ENCODE measurements at regions not wholly inside any gene's neighbourhood (a gene's known extent, or its start where the extent isn't known, plus 50 kb on each side); places are given as distances from the start of the nearest gene placed in this dataset.

GRCh38 chr4:167581449-167581965, 347.2 kb upstream of the SPOCK3 start:
- POLR2A ChIA-PET = no interaction called here
- CTCF ChIA-PET (ENCODE audit: low intra/inter-chr PET ratio, low total read pairs) = no interaction called here
- no peaks in the 10 kb centered on the region for H3K36me3 ChIP-seq (replicated peaks in 1 of 2; ENCODE audit: control insufficient read depth in 1 of 2, insufficient read depth in 2 of 2, low read length in 2 of 2)
- peaks cover 68% of the 10 kb centered on the region for H3K9me3 ChIP-seq (ENCODE audit: low read length)
- no peak overlapping the region for H3K27ac ChIP-seq (ENCODE audit: extremely low read length, insufficient read depth, low read length)
- no peaks in the 10 kb centered on the region for H3K4me1 ChIP-seq (ENCODE audit: insufficient read depth, low read length)
- no peaks in the 10 kb centered on the region for H3K79me2 ChIP-seq (ENCODE audit: insufficient read depth, low read length)
- no peak overlapping the region for H2AFZ ChIP-seq (ENCODE audit: low read length)
- no peaks in the 10 kb centered on the region for H4K20me1 ChIP-seq (ENCODE audit: insufficient read depth, low read length)
- no peaks in the 10 kb centered on the region for H3K27me3 ChIP-seq (ENCODE audit: control insufficient read depth in 1 of 2, insufficient read depth in 2 of 2, low read length in 2 of 2)
- H3K9ac ChIP-seq (ENCODE audit: insufficient read depth, low read depth, low read length) = no peak overlapping the region
- ATAC-seq (no peak), FAIRE-seq (no peak), DNase-seq (ENCODE audit: low spot score) (no peak)
- BruUV-seq (replicated peaks) = no TSS peak
- no peak for TF ChIP-seq ZMAT3 (CRISPR knock-in tag; conservative IDR thresholded peaks at IDR 0.05)
- TF ChIP-seq MZF1 (CRISPR knock-in tag; IDR thresholded peaks at IDR 0.05; ENCODE audit: borderline replicate concordance) = no peak
- TF ChIP-seq ZNF382 (CRISPR knock-in tag; IDR thresholded peaks at IDR 0.05; ENCODE audit: borderline replicate concordance) = no peak
- no peak for TF ChIP-seq KAT2B (IDR thresholded peaks at IDR 0.05; ENCODE audit: borderline replicate concordance, low read depth, low read length)
- TF ChIP-seq ZNF674 (CRISPR knock-in tag; IDR thresholded peaks at IDR 0.05; ENCODE audit: low read depth) = no peak
- TF ChIP-seq KAT7 (CRISPR knock-in tag; IDR thresholded peaks at IDR 0.05; ENCODE audit: borderline replicate concordance) = no peak
- TF ChIP-seq, protein P1, sequence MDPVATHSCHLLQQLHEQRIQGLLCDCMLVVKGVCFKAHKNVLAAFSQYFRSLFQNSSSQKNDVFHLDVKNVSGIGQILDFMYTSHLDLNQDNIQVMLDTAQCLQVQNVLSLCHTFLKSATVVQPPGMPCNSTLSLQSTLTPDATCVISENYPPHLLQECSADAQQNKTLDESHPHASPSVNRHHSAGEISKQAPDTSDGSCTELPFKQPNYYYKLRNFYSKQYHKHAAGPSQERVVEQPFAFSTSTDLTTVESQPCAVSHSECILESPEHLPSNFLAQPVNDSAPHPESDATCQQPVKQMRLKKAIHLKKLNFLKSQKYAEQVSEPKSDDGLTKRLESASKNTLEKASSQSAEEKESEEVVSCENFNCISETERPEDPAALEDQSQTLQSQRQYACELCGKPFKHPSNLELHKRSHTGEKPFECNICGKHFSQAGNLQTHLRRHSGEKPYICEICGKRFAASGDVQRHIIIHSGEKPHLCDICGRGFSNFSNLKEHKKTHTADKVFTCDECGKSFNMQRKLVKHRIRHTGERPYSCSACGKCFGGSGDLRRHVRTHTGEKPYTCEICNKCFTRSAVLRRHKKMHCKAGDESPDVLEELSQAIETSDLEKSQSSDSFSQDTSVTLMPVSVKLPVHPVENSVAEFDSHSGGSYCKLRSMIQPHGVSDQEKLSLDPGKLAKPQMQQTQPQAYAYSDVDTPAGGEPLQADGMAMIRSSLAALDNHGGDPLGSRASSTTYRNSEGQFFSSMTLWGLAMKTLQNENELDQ (CRISPR knock-in tag; IDR thresholded peaks at IDR 0.05; ENCODE audit: borderline replicate concordance) = no peak
- TF ChIP-seq ZNF251 (CRISPR knock-in tag; IDR thresholded peaks at IDR 0.05) = no peak
- TF ChIP-seq PREB (CRISPR knock-in tag; IDR thresholded peaks at IDR 0.05) = no peak
- no peak for TF ChIP-seq ZNF761 (CRISPR knock-in tag; conservative IDR thresholded peaks at IDR 0.05)
- no peak for TF ChIP-seq HOXA9 (CRISPR knock-in tag; IDR thresholded peaks at IDR 0.05; ENCODE audit: borderline replicate concordance)
- TF ChIP-seq ZNF136 (CRISPR knock-in tag; IDR thresholded peaks at IDR 0.05; ENCODE audit: low read depth) = no peak
- no peak for TF ChIP-seq ZNF589 (CRISPR knock-in tag; conservative IDR thresholded peaks at IDR 0.05)
- 0% methylated on average over 1 of the region's 19 CpGs for WGBS (ENCODE audit: low lambda C conversion rate)
- H3K4me2 ChIP-seq (ENCODE audit: low read depth, low read length) = no peak overlapping the region
- intact Hi-C loops (cut with micrococcal nuclease; ENCODE audit: unreplicated experiment) = no loop called here
- in situ Hi-C loops (cut with HindIII; ENCODE audit: extremely low pct_ligation_motif_present, low pct_unique_long_range_greater_than_20kb) = no loop called here
- H3K4me3 ChIP-seq (replicated peaks in 1 of 3; ENCODE audit: insufficient read depth in 1 of 3, low read depth in 2 of 3, low read length in 3 of 3) = no peak overlapping the region

All from HepG2 (cell line).